PC-9 (cell line): ENCODE measurements at regions not wholly inside any gene's neighbourhood (a gene's known extent, or its start where the extent isn't known, plus 50 kb on each side); places are given as distances from the start of the nearest gene placed in this dataset.

Source experiments
- BruUV-seq: library from RNA; stranded (reverse); fragments of 400-500 nt; replicated peaks from 2 replicates; lab custom pipeline; 2021; lab: Mats Ljungman, UMichigan
- CTCF ChIA-PET: fragments of 300-600 bp; sonication (Branson Sonifier 250); formaldehyde crosslinking; loops from one replicate; lab custom pipeline; 2022; ENCODE audit warnings: antibody characterized with exemption; lab: Charles Lee
- POLR2A ChIA-PET: fragments of 300-600 bp; sonication (Branson Sonifier 250); formaldehyde crosslinking; loops from one replicate; lab custom pipeline; 2022; ENCODE audit warnings: antibody characterized with exemption; ENCODE audit not compliant: unreplicated experiment; lab: Charles Lee
- DNase-seq, 2 experiments: peaks; one replicate each; pipeline versions ENCODE4 v3.0.0 to v3.0.0-alpha.2; 2015 to 2022; ENCODE audit warnings: mixed read lengths in 1 of 2
- H2AFZ ChIP-seq: fragments of 200-600 bp; sonication (generic); 2 replicates; pipeline ENCODE4 v1.8.1; 2017; ENCODE audit warnings: antibody characterized with exemption
- H3F3A ChIP-seq: fragments of 200-600 bp; sonication (generic); 2 replicates; pipeline ENCODE4 v1.8.1; 2017; ENCODE audit warnings: antibody characterized with exemption, mild to moderate bottlenecking, low read depth; ENCODE audit not compliant: insufficient read depth
- H3K27ac ChIP-seq: fragments of 200-600 bp; sonication (generic); 2 replicates; pipeline ENCODE4 v1.6.1; 2016; ENCODE audit warnings: mixed run types
- H3K27me3 ChIP-seq: fragments of 200-600 bp; sonication (generic); 2 replicates; pipeline ENCODE4 v1.6.1; 2016; ENCODE audit warnings: low read depth, mixed run types; ENCODE audit not compliant: insufficient read depth
- H3K36me3 ChIP-seq: fragments of 200-600 bp; sonication (generic); 2 replicates; pipeline ENCODE4 v1.6.1; 2016; ENCODE audit warnings: low read depth, mixed run types
- H3K4me1 ChIP-seq: fragments of 200-600 bp; sonication (generic); replicated peaks from 2 replicates; pipeline ENCODE4 v1.6.1; 2016; ENCODE audit warnings: mixed run types; ENCODE audit not compliant: insufficient read depth
- H3K4me2 ChIP-seq: fragments of 200-600 bp; sonication (generic); 2 replicates; pipeline ENCODE4 v1.6.1; 2017; ENCODE audit warnings: mixed run types
- H3K4me3 ChIP-seq: fragments of 200-600 bp; sonication (generic); 2 replicates; pipeline ENCODE4 v1.6.1; 2016; ENCODE audit warnings: mixed run types
- H3K79me2 ChIP-seq: fragments of 200-600 bp; sonication (generic); 2 replicates; pipeline ENCODE4 v1.6.1; 2017; ENCODE audit warnings: low read depth, mixed run types
- H3K9me2 ChIP-seq: fragments of 200-600 bp; sonication (generic); 2 replicates; pipeline ENCODE4 v1.8.1; 2017; ENCODE audit warnings: mild to moderate bottlenecking; ENCODE audit not compliant: insufficient read depth
- H3K9me3 ChIP-seq: fragments of 200-600 bp; sonication (generic); 2 replicates; pipeline ENCODE4 v1.8.1; 2016; ENCODE audit warnings: low read depth; ENCODE audit not compliant: insufficient read depth
- H4K20me1 ChIP-seq: fragments of 200-600 bp; sonication (generic); 2 replicates; pipeline ENCODE4 v1.8.1; 2017; ENCODE audit not compliant: insufficient read depth
- CTCF ChIP-seq: fragments of 200-600 bp; sonication (generic); conservative IDR thresholded peaks from 2 replicates; pipeline ENCODE4 v1.6.1; 2017; ENCODE audit warnings: mixed run types, antibody characterized with exemption, mild to moderate bottlenecking, moderate library complexity
- EZH2 ChIP-seq: fragments of 200-600 bp; sonication (generic); IDR thresholded peaks from 2 replicates; pipeline ENCODE4 v1.8.0; 2017; ENCODE audit warnings: antibody characterized with exemption, low read depth
- intact Hi-C: fragments of 100-400 bp; cut with micrococcal nuclease; formaldehyde crosslinking; loops from one replicate; pipeline ENCODE4 v1.10.0; 2022; ENCODE audit not compliant: unreplicated experiment

GRCh38 chr2:223415071-223415470 is 187.1 kb downstream of the SCG2 start:
- ChIA-PET CTCF (interaction anchor here (0.7 kb wide), 1 partner anchor 33 kb away, joined by 3 read pairs; no protein-coding TSS in a partner anchor), POLR2A (no interaction called here)
- H3K27ac ChIP-seq = no peak overlapping the region
- no peak for DNase-seq
- no peak overlapping the region for H3K4me2 ChIP-seq
- peaks cover 3% of the 10 kb centered on the region; the same call in 1 of the 2 replicates for H3K9me3 ChIP-seq
- no peak overlapping the region for H3K4me3 ChIP-seq
- no peaks in the 10 kb centered on the region for H3K79me2 ChIP-seq
- H3K4me1 ChIP-seq = no peaks in the 10 kb centered on the region
- no peak for TF ChIP-seq CTCF
- no peak for TF ChIP-seq EZH2
- no peaks in the 10 kb centered on the region for H3K27me3 ChIP-seq
- no peaks in the 10 kb centered on the region for H3F3A ChIP-seq
- BruUV-seq = no TSS peak
- no peaks in the 10 kb centered on the region for H3K36me3 ChIP-seq
- no peak overlapping the region for H2AFZ ChIP-seq
- intact Hi-C loops = no loop called here
- no peaks in the 10 kb centered on the region; the same call in 1 of the 2 replicates for H3K9me2 ChIP-seq
- H4K20me1 ChIP-seq = no peaks in the 10 kb centered on the region

GRCh38 chr2:223416815-223417610 is 185.1 kb downstream of the SCG2 start:
- no peak overlapping the region for H3K4me2 ChIP-seq
- no peaks in the 10 kb centered on the region for H3K36me3 ChIP-seq
- H3K9me3 ChIP-seq = no peaks in the 10 kb centered on the region
- POLR2A ChIA-PET = no interaction called here
- no peaks in the 10 kb centered on the region for H3K79me2 ChIP-seq
- H3K9me2 ChIP-seq = no peaks in the 10 kb centered on the region; the same call in 1 of the 2 replicates
- CTCF ChIA-PET = interaction anchor here (0.6 kb wide), 1 partner anchor 128 kb away, joined by 11 read pairs; no protein-coding TSS in a partner anchor
- H4K20me1 ChIP-seq = no peaks in the 10 kb centered on the region
- intact Hi-C loops = no loop called here
- H3K27me3 ChIP-seq = no peaks in the 10 kb centered on the region
- H3K27ac ChIP-seq = no peak overlapping the region
- TF ChIP-seq CTCF (no peak), EZH2 (no peak)
- BruUV-seq = no TSS peak
- DNase-seq = no peak
- H2AFZ ChIP-seq = peak overlapping the region; percentile 6; the same call in 1 of the 2 replicates
- no peaks in the 10 kb centered on the region for H3K4me1 ChIP-seq
- H3K4me3 ChIP-seq = no peak overlapping the region
- H3F3A ChIP-seq = no peaks in the 10 kb centered on the region

- H3K36me3 ChIP-seq = no peaks in the 10 kb centered on the region
- no peak overlapping the region for H3K4me2 ChIP-seq
- TF ChIP-seq CTCF = no peak
- no peak for TF ChIP-seq EZH2
- POLR2A ChIA-PET = no interaction called here
- no peaks in the 10 kb centered on the region for H4K20me1 ChIP-seq
- intact Hi-C loops = no loop called here
- no peaks in the 10 kb centered on the region for H3K27me3 ChIP-seq
- no peaks in the 10 kb centered on the region for H3K79me2 ChIP-seq
- DNase-seq = no peak
- no peak overlapping the region for H3K4me3 ChIP-seq
- no peak overlapping the region; the same call in 1 of the 2 replicates for H2AFZ ChIP-seq
- H3K27ac ChIP-seq = no peak overlapping the region
- no TSS peak for BruUV-seq
- CTCF ChIA-PET = no interaction called here
- H3K4me1 ChIP-seq = no peaks in the 10 kb centered on the region
- no peaks in the 10 kb centered on the region for H3F3A ChIP-seq
- H3K9me3 ChIP-seq = no peaks in the 10 kb centered on the region
- H3K9me2 ChIP-seq = no peaks in the 10 kb centered on the region; the same call in 1 of the 2 replicates
Observed at GRCh38 chr2:223418131-223418530, 184.0 kb downstream of the SCG2 start.
